Breast epithelium (tissue), 4 donors: ENCODE measurements at regions not wholly inside any gene's neighbourhood (a gene's known extent, or its start where the extent isn't known, plus 50 kb on each side); places are given as distances from the start of the nearest gene placed in this dataset.

Source experiments
- DNase-seq, 2 donors: peaks; one replicate each; pipeline ENCODE4 v3.0.0-alpha.2; 2019; ENCODE audit warnings: low spot score in 2 of 2
- H3K27ac ChIP-seq, 2 donors: fragments of 200-600 bp; sonication (generic) in 1 of 2; one replicate each; pipeline ENCODE4 v1.5.1; 2016 to 2019; ENCODE audit warnings: mild to moderate bottlenecking in 1 of 2
- H3K27me3 ChIP-seq, 2 donors: fragments of 200-600 bp; sonication (generic) in 1 of 2; one replicate each; pipeline versions ENCODE4 v1.5.1 to v1.6.0; 2017 to 2019; ENCODE audit warnings: control low read depth in 1 of 2, mild to moderate bottlenecking in 1 of 2
- H3K36me3 ChIP-seq: fragments of 200-600 bp; one replicate; pipeline ENCODE4 v1.5.1; 2019
- H3K4me1 ChIP-seq, 2 donors: fragments of 200-600 bp; sonication (generic); one replicate each; pipeline ENCODE4 v1.5.1; 2016 to 2019; ENCODE audit warnings: control low read depth in 1 of 2
- H3K4me3 ChIP-seq, 3 donors: fragments of 200-600 bp; sonication (generic); 1 replicate in 2 of 3; 2 replicates in 1 of 3; pipeline ENCODE4 v1.5.1; 2016 to 2019; ENCODE audit warnings: mild to moderate bottlenecking in 3 of 3, moderate library complexity in 2 of 3
- H3K9me3 ChIP-seq, 2 donors: fragments of 200-600 bp; sonication (generic) in 1 of 2; one replicate each; pipeline ENCODE4 v1.5.1; 2016 to 2019; ENCODE audit warnings: control low read depth in 1 of 2
- POLR2A ChIP-seq: fragments of 450-650 bp; IDR thresholded peaks from one replicate; pipeline ENCODE4 v1.6.1; 2016; ENCODE audit warnings: antibody characterized with exemption, mild to moderate bottlenecking, moderate library complexity
- POLR2AphosphoS5 ChIP-seq, 3 donors: sonication (generic); formaldehyde crosslinking; IDR thresholded peaks; one replicate each; pipeline ENCODE4 v1.6.1; 2017; ENCODE audit warnings: antibody characterized with exemption in 3 of 3
- intact Hi-C: fragments of 100-400 bp; cut with DNase I; formaldehyde crosslinking; loops from one replicate; pipeline ENCODE4 v1.15.1; 2023; ENCODE audit warnings: low total_unique reads
- TF ChIP-seq, protein P1 (sequence below), 3 donors: fragments of 450-650 bp; IDR thresholded peaks; one replicate each; pipeline ENCODE4 v1.5.1; 2016 to 2017; ENCODE audit warnings: antibody characterized with exemption in 3 of 3, mild to moderate bottlenecking in 3 of 3, moderate library complexity in 3 of 3

GRCh38 chrX:10842646-10843045 is 222.3 kb upstream of the MID1 start:
- H3K4me1 ChIP-seq, result no peaks in the 10 kb centered on the region
- no peak overlapping the region for H3K27ac ChIP-seq
- DNase-seq, result no peak
- no peak overlapping the region for H3K4me3 ChIP-seq
- intact Hi-C loops, result no loop called here
- H3K36me3 ChIP-seq, result no peaks in the 10 kb centered on the region
- TF ChIP-seq POLR2AphosphoS5 (IDR thresholded peaks at IDR 0.05), result no peak
- TF ChIP-seq, protein P1, sequence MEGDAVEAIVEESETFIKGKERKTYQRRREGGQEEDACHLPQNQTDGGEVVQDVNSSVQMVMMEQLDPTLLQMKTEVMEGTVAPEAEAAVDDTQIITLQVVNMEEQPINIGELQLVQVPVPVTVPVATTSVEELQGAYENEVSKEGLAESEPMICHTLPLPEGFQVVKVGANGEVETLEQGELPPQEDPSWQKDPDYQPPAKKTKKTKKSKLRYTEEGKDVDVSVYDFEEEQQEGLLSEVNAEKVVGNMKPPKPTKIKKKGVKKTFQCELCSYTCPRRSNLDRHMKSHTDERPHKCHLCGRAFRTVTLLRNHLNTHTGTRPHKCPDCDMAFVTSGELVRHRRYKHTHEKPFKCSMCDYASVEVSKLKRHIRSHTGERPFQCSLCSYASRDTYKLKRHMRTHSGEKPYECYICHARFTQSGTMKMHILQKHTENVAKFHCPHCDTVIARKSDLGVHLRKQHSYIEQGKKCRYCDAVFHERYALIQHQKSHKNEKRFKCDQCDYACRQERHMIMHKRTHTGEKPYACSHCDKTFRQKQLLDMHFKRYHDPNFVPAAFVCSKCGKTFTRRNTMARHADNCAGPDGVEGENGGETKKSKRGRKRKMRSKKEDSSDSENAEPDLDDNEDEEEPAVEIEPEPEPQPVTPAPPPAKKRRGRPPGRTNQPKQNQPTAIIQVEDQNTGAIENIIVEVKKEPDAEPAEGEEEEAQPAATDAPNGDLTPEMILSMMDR (IDR thresholded peaks at IDR 0.05), result no peak
- TF ChIP-seq POLR2A, result no peak
- no peaks in the 10 kb centered on the region for H3K27me3 ChIP-seq
- no peaks in the 10 kb centered on the region for H3K9me3 ChIP-seq

- no peaks in the 10 kb centered on the region for H3K36me3 ChIP-seq
- H3K9me3 ChIP-seq, result no peaks in the 10 kb centered on the region
- DNase-seq, result no peak
- intact Hi-C loops, result no loop called here
- H3K4me1 ChIP-seq, result no peaks in the 10 kb centered on the region
- no peak overlapping the region for H3K4me3 ChIP-seq
- H3K27ac ChIP-seq, result no peak overlapping the region
- TF ChIP-seq POLR2A, result no peak
- no peak for TF ChIP-seq POLR2AphosphoS5 (IDR thresholded peaks at IDR 0.05)
- TF ChIP-seq, protein P1 (IDR thresholded peaks at IDR 0.05), result no peak
- H3K27me3 ChIP-seq, result peaks cover 0 to 11% of the 10 kb centered on the region in 2 donors
These were observed 226.9 kb upstream of the MID1 start for GRCh38 chrX:10847333-10847732.

DNA sequence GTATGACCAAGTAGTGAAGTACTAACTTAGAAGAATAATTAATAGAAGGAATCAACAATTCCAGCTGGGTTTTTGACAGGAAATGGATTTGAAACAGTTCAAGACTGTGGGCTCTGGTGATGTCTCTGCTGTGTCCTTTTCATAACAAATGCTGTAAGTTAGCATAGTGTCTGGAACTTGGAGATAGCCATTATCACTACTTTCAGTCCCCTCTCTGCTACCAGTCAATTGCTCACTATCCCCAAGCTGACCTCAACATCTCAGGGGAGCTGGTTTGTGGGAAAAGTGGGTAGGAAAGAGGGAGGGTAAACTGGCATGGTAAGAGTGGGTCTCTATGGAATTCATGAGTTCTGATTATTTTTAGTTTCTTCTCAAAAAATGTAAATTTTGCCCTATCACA is 231.4 kb upstream of the MID1 start:
- Histone ChIP-seq H3K27me3 (peaks cover 0 to 24% of the 10 kb centered on the region in 2 donors), H3K4me1 (no peaks in the 10 kb centered on the region), H3K4me3 (no peak overlapping the region), H3K9me3 (no peaks in the 10 kb centered on the region), H3K27ac (no peak overlapping the region), H3K36me3 (no peaks in the 10 kb centered on the region)
- TF ChIP-seq, protein P1 (IDR thresholded peaks at IDR 0.05), result no peak
- no peak for TF ChIP-seq POLR2A
- TF ChIP-seq POLR2AphosphoS5 (IDR thresholded peaks at IDR 0.05), result no peak
- no peak for DNase-seq
- intact Hi-C loops, result no loop called here

- Histone ChIP-seq H3K27ac (no peak overlapping the region), H3K36me3 (no peaks in the 10 kb centered on the region), H3K27me3 (peaks cover 0 to 25% of the 10 kb centered on the region in 2 donors), H3K4me3 (no peak overlapping the region), H3K9me3 (no peaks in the 10 kb centered on the region), H3K4me1 (no peaks in the 10 kb centered on the region)
- intact Hi-C loops, result no loop called here
- TF ChIP-seq POLR2A (no peak), POLR2AphosphoS5 (IDR thresholded peaks at IDR 0.05) (no peak)
- TF ChIP-seq, protein P1 (IDR thresholded peaks at IDR 0.05), result no peak
- no peak for DNase-seq
These were observed 234.2 kb upstream of the MID1 start for GRCh38 chrX:10854594-10854993.

GRCh38 chrX:10855845-10856244 is 235.5 kb upstream of the MID1 start:
- DNase-seq, result no peak
- intact Hi-C loops, result loop anchor here (5.0 kb wide), 1 partner anchor 1124 kb away; no protein-coding TSS in a partner anchor
- no peak overlapping the region for H3K4me3 ChIP-seq
- H3K27me3 ChIP-seq, result peaks cover 0 to 16% of the 10 kb centered on the region in 2 donors
- H3K4me1 ChIP-seq, result no peaks in the 10 kb centered on the region
- no peaks in the 10 kb centered on the region for H3K36me3 ChIP-seq
- H3K27ac ChIP-seq, result no peak overlapping the region
- TF ChIP-seq, protein P1 (IDR thresholded peaks at IDR 0.05), result no peak
- TF ChIP-seq POLR2A (no peak), POLR2AphosphoS5 (IDR thresholded peaks at IDR 0.05) (no peak)
- H3K9me3 ChIP-seq, result peaks cover 0 to 1% of the 10 kb centered on the region in 2 donors
